CD14-positive monocyte (primary cell): ENCODE measurements at regions not wholly inside any gene's neighbourhood (a gene's known extent, or its start where the extent isn't known, plus 50 kb on each side); places are given as distances from the start of the nearest gene placed in this dataset.
A peak's percentile ranks its signal among the peaks of the same experiment; 100 is the strongest.

Experiments used
- DNase-seq, 3 donors: peaks; one replicate each; pipeline ENCODE4 v3.0.0-alpha.2; 2011 to 2022
- H2AFZ ChIP-seq: 2 replicates; pipeline ENCODE4 v1.6.0; 2012; ENCODE audit warnings: mild to moderate bottlenecking, low read depth, low read length, inconsistent platforms; ENCODE audit not compliant: insufficient read depth, poor library complexity, severe bottlenecking
- H3K27ac ChIP-seq, 2 donors: 1 replicate in 1 of 2; 2 replicates in 1 of 2; pipeline ENCODE4 v1.5.1; 2012 to 2013; ENCODE audit warnings: low read length in 2 of 2, control low read depth in 1 of 2, inconsistent platforms in 1 of 2, low read depth in 1 of 2, mild to moderate bottlenecking in 1 of 2
- H3K27me3 ChIP-seq, 2 donors: one replicate each; pipeline versions ENCODE4 v1.6.0 to v1.6.1; 2011 to 2013; ENCODE audit warnings: low read length in 2 of 2; ENCODE audit not compliant: control insufficient read depth in 2 of 2, insufficient read depth in 2 of 2
- H3K36me3 ChIP-seq, 2 donors: replicated peaks in 1 of 2; 1 replicate in 1 of 2; 2 replicates in 1 of 2; pipeline versions ENCODE4 v1.5.1 to v1.6.1; 2012 to 2013; ENCODE audit warnings: low read length in 2 of 2, control low read depth in 1 of 2, inconsistent platforms in 1 of 2, mild to moderate bottlenecking in 1 of 2; ENCODE audit not compliant: insufficient read depth in 2 of 2, control insufficient read depth in 1 of 2
- H3K4me1 ChIP-seq, 2 donors: 1 replicate in 1 of 2; 2 replicates in 1 of 2; pipeline versions ENCODE4 v1.5.1 to v1.6.1; 2012 to 2013; ENCODE audit warnings: low read length in 2 of 2, control low read depth in 1 of 2, inconsistent platforms in 1 of 2, mild to moderate bottlenecking in 1 of 2, moderate library complexity in 1 of 2; ENCODE audit not compliant: insufficient read depth in 2 of 2, control insufficient read depth in 1 of 2
- H3K4me2 ChIP-seq: replicated peaks from 2 replicates; pipeline ENCODE3; 2012; ENCODE audit warnings: low read length, moderate library complexity, mild to moderate bottlenecking; ENCODE audit not compliant: poor library complexity, severe bottlenecking; ENCODE audit errors: extremely low read depth
- H3K4me3 ChIP-seq, 3 experiments: fragments of 200-600 bp in 1 of 3; sonication (generic) in 1 of 3; replicated peaks in 1 of 3; 1 replicate in 2 of 3; 2 replicates in 1 of 3; pipeline ENCODE4 v1.5.1; 2011 to 2013; ENCODE audit warnings: low read length in 3 of 3, mild to moderate bottlenecking in 3 of 3, control low read depth in 2 of 3, low read depth in 2 of 3, inconsistent platforms in 1 of 3, moderate library complexity in 1 of 3
- H3K79me2 ChIP-seq: 2 replicates; pipeline ENCODE4 v1.6.0; 2012; ENCODE audit warnings: mild to moderate bottlenecking, control low read depth, inconsistent platforms, low read length, moderate library complexity; ENCODE audit not compliant: insufficient read depth
- H3K9ac ChIP-seq: 2 replicates; pipeline ENCODE4 v1.6.0; 2017; ENCODE audit warnings: low read length, mild to moderate bottlenecking; ENCODE audit not compliant: insufficient read depth, poor library complexity, severe bottlenecking
- H3K9me3 ChIP-seq, 2 donors: replicated peaks in 1 of 2; 1 replicate in 1 of 2; 2 replicates in 1 of 2; pipeline versions ENCODE4 v1.5.1 to v1.6.1; 2012 to 2013; ENCODE audit warnings: low read length in 2 of 2, control low read depth in 1 of 2; ENCODE audit not compliant: control insufficient read depth in 1 of 2, insufficient read depth in 1 of 2
- H4K20me1 ChIP-seq: 2 replicates; pipeline ENCODE4 v1.6.0; 2012; ENCODE audit warnings: mild to moderate bottlenecking, low read length, control low read depth, moderate library complexity; ENCODE audit not compliant: insufficient read depth
- H3K27ac Mint-ChIP-seq, 7 donors: one replicate each; pipeline ENCODE4 v1.8.0; 2020; ENCODE audit warnings: mild to moderate bottlenecking in 7 of 7, mixed read lengths in 7 of 7, moderate library complexity in 6 of 7, inconsistent platforms in 2 of 7
- H3K27me3 Mint-ChIP-seq, 3 donors: one replicate each; pipeline ENCODE4 v1.8.0; 2021 to 2022; ENCODE audit warnings: low read depth in 3 of 3, mild to moderate bottlenecking in 3 of 3, mixed read lengths in 3 of 3, moderate library complexity in 3 of 3, inconsistent platforms in 1 of 3
- H3K36me3 Mint-ChIP-seq, 2 donors: one replicate each; pipeline ENCODE4 v1.8.0; 2020; ENCODE audit warnings: mixed read lengths in 2 of 2, inconsistent platforms in 1 of 2, mild to moderate bottlenecking in 1 of 2
- H3K4me1 Mint-ChIP-seq: one replicate; pipeline ENCODE4 v1.8.0; 2020; ENCODE audit warnings: mild to moderate bottlenecking, mixed read lengths
- H3K4me3 Mint-ChIP-seq, 2 donors: one replicate each; pipeline ENCODE4 v1.8.0; 2020; ENCODE audit warnings: mild to moderate bottlenecking in 2 of 2, mixed read lengths in 2 of 2, moderate library complexity in 1 of 2
- H3K9me3 Mint-ChIP-seq, 7 donors: one replicate each; pipeline ENCODE4 v1.8.0; 2020 to 2022; ENCODE audit warnings: mixed read lengths in 7 of 7, mild to moderate bottlenecking in 6 of 7, moderate library complexity in 6 of 7, inconsistent platforms in 2 of 7
- WGBS: methylation state at CpG from one replicate; pipeline ENCODE4 v1.1.5; 2013; ENCODE audit warnings: missing lambda C conversion rate; ENCODE audit not compliant: insufficient coverage; 5-methylcytosine and 5-hydroxymethylcytosine counted together
- intact Hi-C, 2 donors: fragments of 100-400 bp; cut with micrococcal nuclease; formaldehyde crosslinking; loops; one replicate each; pipeline versions ENCODE4 v1.15.0 to v1.15.1; 2023
- TF ChIP-seq, protein P1 (sequence below): fragments of 200-600 bp; IDR thresholded peaks from one replicate; pipeline ENCODE4 v1.8.0; 2022; ENCODE audit warnings: antibody characterized with exemption, mild to moderate bottlenecking

DNA sequence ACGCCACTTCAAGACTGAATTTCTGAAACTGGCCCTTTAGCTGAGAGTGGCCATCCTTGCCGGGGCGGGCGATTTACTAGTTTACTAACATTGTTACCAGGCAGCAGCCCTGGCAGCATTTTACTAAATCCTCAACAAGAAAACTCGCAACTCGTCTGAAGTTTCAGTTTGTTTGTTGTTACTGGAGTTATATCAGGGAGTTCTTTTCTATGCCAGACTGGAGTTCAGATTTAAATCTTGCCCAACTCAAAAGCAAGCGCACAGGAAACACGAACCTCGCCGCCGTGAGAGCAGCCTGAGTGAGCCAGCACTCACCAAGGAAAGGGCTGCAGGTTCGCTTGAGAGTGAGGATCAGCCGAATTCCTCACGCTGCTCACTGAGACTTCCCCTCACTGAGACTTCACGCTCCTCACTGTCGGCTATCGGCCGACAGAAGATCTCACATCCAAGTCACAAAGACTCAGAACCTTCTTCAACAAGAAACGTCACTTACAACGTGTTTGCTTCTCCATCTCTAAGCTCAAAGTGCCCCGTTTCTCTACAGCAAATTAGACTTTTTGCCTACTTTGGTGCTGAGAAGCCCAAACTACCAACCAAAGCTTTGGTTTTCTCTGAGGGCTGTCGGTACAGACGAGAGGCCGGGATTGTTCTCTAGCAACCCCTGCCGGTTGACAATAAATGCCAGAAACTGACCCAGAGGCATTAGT is 78.9 kb downstream of the OLIG3 start:
- DNase-seq, result peak; percentile 68 to 78 (median 74)
- Histone ChIP-seq H3K27ac (peak overlapping the region; percentile 29 to 74), H3K79me2 (no peaks in the 10 kb centered on the region), H3K9ac (peak overlapping the region; percentile 62), H3K27me3 (peaks cover under 1 to 4% of the 10 kb centered on the region in 2 donors), H3K36me3 (no peaks in the 10 kb centered on the region), H2AFZ (peak overlapping the region; percentile 89), H4K20me1 (no peaks in the 10 kb centered on the region), H3K4me1 (peaks cover 8 to 9% of the 10 kb centered on the region in 2 donors), H3K4me3 (peak overlapping the region; percentile 53 to 80 (median 71)), H3K9me3 (no peaks in the 10 kb centered on the region), H3K4me2 (peak overlapping the region; percentile 74)
- Mint-ChIP-seq H3K4me1 (peaks cover 17% of the 10 kb centered on the region), H3K27me3 (peaks cover 3 to 12% (median 10%) of the 10 kb centered on the region in 3 donors), H3K27ac (peak overlapping the region; percentile 74 to 90 (median 86)), H3K9me3 (peaks cover 0 to 6% (median 0%) of the 10 kb centered on the region in 7 donors), H3K4me3 (peak overlapping the region; percentile 81 to 94), H3K36me3 (no peaks in the 10 kb centered on the region)
- intact Hi-C loops, result loop anchor here in 1 of 2 donors (5.0 to 10.0 kb wide), 2 partner anchors 70 to 318 kb away; no protein-coding TSS in a partner anchor
- TF ChIP-seq, protein P1, sequence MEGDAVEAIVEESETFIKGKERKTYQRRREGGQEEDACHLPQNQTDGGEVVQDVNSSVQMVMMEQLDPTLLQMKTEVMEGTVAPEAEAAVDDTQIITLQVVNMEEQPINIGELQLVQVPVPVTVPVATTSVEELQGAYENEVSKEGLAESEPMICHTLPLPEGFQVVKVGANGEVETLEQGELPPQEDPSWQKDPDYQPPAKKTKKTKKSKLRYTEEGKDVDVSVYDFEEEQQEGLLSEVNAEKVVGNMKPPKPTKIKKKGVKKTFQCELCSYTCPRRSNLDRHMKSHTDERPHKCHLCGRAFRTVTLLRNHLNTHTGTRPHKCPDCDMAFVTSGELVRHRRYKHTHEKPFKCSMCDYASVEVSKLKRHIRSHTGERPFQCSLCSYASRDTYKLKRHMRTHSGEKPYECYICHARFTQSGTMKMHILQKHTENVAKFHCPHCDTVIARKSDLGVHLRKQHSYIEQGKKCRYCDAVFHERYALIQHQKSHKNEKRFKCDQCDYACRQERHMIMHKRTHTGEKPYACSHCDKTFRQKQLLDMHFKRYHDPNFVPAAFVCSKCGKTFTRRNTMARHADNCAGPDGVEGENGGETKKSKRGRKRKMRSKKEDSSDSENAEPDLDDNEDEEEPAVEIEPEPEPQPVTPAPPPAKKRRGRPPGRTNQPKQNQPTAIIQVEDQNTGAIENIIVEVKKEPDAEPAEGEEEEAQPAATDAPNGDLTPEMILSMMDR, result peak; percentile 76
- WGBS, result 0% methylated on average over 15 of the region's 25 CpGs

DNA sequence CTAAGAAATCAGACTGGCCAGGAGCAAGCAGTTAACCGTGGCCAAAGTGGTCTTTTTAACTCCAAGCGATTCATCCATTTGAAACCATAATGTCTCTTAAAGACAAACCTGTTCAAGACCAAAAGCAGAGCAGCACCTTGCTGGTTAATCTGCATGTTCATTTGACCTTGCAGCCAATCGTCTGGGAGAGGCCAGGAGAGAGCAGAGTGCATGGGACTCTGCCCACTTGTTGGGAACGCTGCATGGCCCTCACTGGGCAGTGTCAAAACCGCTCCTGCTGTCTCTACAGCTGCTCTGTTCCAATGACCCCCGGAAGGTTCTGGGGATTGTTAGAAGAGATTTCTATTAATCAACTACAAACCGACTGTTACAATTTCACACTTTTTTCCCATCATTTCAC is 79.6 kb downstream of the OLIG3 start:
- H3K27ac ChIP-seq, result no peak overlapping the region
- H3K36me3 Mint-ChIP-seq, result no peaks in the 10 kb centered on the region
- 74% methylated on average over 3 of the region's 7 CpGs for WGBS
- no peaks in the 10 kb centered on the region for H4K20me1 ChIP-seq
- H3K4me2 ChIP-seq, result peak overlapping the region; percentile 74
- intact Hi-C loops, result loop anchor here in 1 of 2 donors (10.0 kb wide), 1 partner anchor 70 kb away; no protein-coding TSS in a partner anchor
- H3K79me2 ChIP-seq, result no peaks in the 10 kb centered on the region
- H3K9me3 Mint-ChIP-seq, result peaks cover 0 to 6% (median 0%) of the 10 kb centered on the region in 7 donors
- TF ChIP-seq, protein P1, result no peak
- no peaks in the 10 kb centered on the region for H3K9me3 ChIP-seq
- peak overlapping the region; percentile 89 for H2AFZ ChIP-seq
- DNase-seq, result no peak
- peaks cover 17% of the 10 kb centered on the region for H3K4me1 Mint-ChIP-seq
- H3K27ac Mint-ChIP-seq, result peak overlapping the region in 2 of 7 donors; percentile 86 to 90
- peak overlapping the region; percentile 81 to 94 for H3K4me3 Mint-ChIP-seq
- H3K9ac ChIP-seq, result peak overlapping the region; percentile 62
- no peaks in the 10 kb centered on the region for H3K36me3 ChIP-seq
- peaks cover 4% of the 10 kb centered on the region in 2 donors for H3K27me3 ChIP-seq
- peak overlapping the region in 2 of 3 experiments; percentile 53 to 80 for H3K4me3 ChIP-seq
- H3K4me1 ChIP-seq, result peaks cover 8 to 9% of the 10 kb centered on the region in 2 donors
- peaks cover 3 to 14% (median 10%) of the 10 kb centered on the region in 3 donors for H3K27me3 Mint-ChIP-seq
